ENCODE measurements at regions not wholly inside any gene's neighbourhood (a gene's known extent, or its start where the extent isn't known, plus 50 kb on each side); places are given as distances from the start of the nearest gene placed in this dataset.
A peak's percentile ranks its signal among the peaks of the same experiment; 100 is the strongest.
"Not testable (repeated sequence)": the region's sequence is repeated elsewhere in the genome, so short reads cannot be mapped to it uniquely, and the experiment has no call there.

- DNase-seq = no peak
Observed at GRCh38 chr2:183536290-183536689, 412.0 kb downstream of the NUP35 start.

GRCh38 chr2:183536714-183537113, 412.5 kb downstream of the NUP35 start:
- DNase-seq = no peak

- no peak for DNase-seq
Observed at GRCh38 chr2:183541766-183542165, 417.5 kb downstream of the NUP35 start.

GRCh38 chr2:183542606-183543005, 418.4 kb downstream of the NUP35 start:
- no peak for DNase-seq

GRCh38 chr2:183543222-183543621, 419.0 kb downstream of the NUP35 start:
- no peak for DNase-seq

GRCh38 chr2:183543731-183544130, 419.5 kb downstream of the NUP35 start:
- no peak for DNase-seq

GRCh38 chr2:183546560-183547350, 422.5 kb downstream of the NUP35 start:
- DNase-seq = not testable (repeated sequence)

GRCh38 chr2:183552716-183553115, 428.5 kb downstream of the NUP35 start:
- no peak for DNase-seq

- no peak for DNase-seq
Observed at GRCh38 chr2:183564726-183565125, 440.5 kb downstream of the NUP35 start.

GRCh38 chr2:183575481-183575880, 451.2 kb downstream of the NUP35 start:
- no peak for DNase-seq

- DNase-seq = no peak
Observed at GRCh38 chr2:183579686-183580085, 455.4 kb downstream of the NUP35 start.

GRCh38 chr2:183592271-183592670, 468.0 kb downstream of the NUP35 start:
- DNase-seq = no peak

GRCh38 chr2:183594150-183594549, 469.9 kb downstream of the NUP35 start:
- no peak for DNase-seq

- DNase-seq = no peak
Observed at GRCh38 chr2:183597841-183598240, 473.6 kb downstream of the NUP35 start.

GRCh38 chr2:183604065-183604464, 479.8 kb downstream of the NUP35 start:
- no peak for DNase-seq

- no peak for DNase-seq
Observed at GRCh38 chr2:183605440-183605839, 481.2 kb downstream of the NUP35 start.

GRCh38 chr2:183606022-183606717, 481.9 kb downstream of the NUP35 start:
- DNase-seq = no peak

- no peak for DNase-seq
Observed at GRCh38 chr2:183606718-183607085, 482.5 kb downstream of the NUP35 start.

GRCh38 chr2:183607995-183608394, 483.8 kb downstream of the NUP35 start:
- DNase-seq = no peak

GRCh38 chr2:183608747-183609146, 484.5 kb downstream of the NUP35 start:
- DNase-seq = no peak

GRCh38 chr2:183610724-183611123, 486.5 kb downstream of the NUP35 start:
- no peak for DNase-seq

GRCh38 chr2:183614799-183615435, 490.7 kb downstream of the NUP35 start:
- peak; percentile 63 for DNase-seq

GRCh38 chr2:183623227-183623626, 499.0 kb downstream of the NUP35 start:
- no peak for DNase-seq

GRCh38 chr2:183630964-183631363, 506.7 kb downstream of the NUP35 start:
- no peak for DNase-seq

Data from fibroblast of skin of scalp (primary cell).